H9 (cell line): ENCODE measurements at regions not wholly inside any gene's neighbourhood (a gene's known extent, or its start where the extent isn't known, plus 50 kb on each side); places are given as distances from the start of the nearest gene placed in this dataset.

Experiments used
- DNase-seq: peaks from one replicate; pipeline ENCODE4 v3.0.0-alpha.2; 2017
- H2AFZ ChIP-seq: one replicate; pipeline ENCODE4 v1.6.1; 2013; ENCODE audit warnings: mild to moderate bottlenecking, low read length, control low read depth, moderate library complexity
- H2AK5ac ChIP-seq: 2 replicates; pipeline ENCODE4 v1.6.1; 2013; ENCODE audit warnings: low read length, control low read depth, mixed read lengths; ENCODE audit not compliant: insufficient read length
- H2BK120ac ChIP-seq: one replicate; pipeline ENCODE4 v1.6.1; 2013; ENCODE audit warnings: low read depth, mild to moderate bottlenecking, low read length, control low read depth, inconsistent platforms; ENCODE audit not compliant: poor library complexity, severe bottlenecking
- H2BK12ac ChIP-seq: 2 replicates; pipeline ENCODE4 v1.6.1; 2013; ENCODE audit warnings: low read length, control low read depth, mixed read lengths, low read depth; ENCODE audit not compliant: insufficient read length
- H2BK15ac ChIP-seq: 2 replicates; pipeline ENCODE4 v1.6.1; 2013; ENCODE audit warnings: low read depth, low read length, control low read depth
- H2BK20ac ChIP-seq: one replicate; pipeline ENCODE4 v1.6.1; 2013; ENCODE audit warnings: low read depth, mild to moderate bottlenecking, low read length, control low read depth, inconsistent platforms; ENCODE audit not compliant: poor library complexity, severe bottlenecking
- H2BK5ac ChIP-seq: 2 replicates; pipeline ENCODE4 v1.6.1; 2013; ENCODE audit warnings: low read length, control low read depth, mixed read lengths; ENCODE audit not compliant: insufficient read length
- H3K14ac ChIP-seq: 2 replicates; pipeline ENCODE4 v1.6.1; 2013; ENCODE audit warnings: low read length, control low read depth; ENCODE audit not compliant: insufficient read depth
- H3K18ac ChIP-seq: 2 replicates; pipeline ENCODE4 v1.6.1; 2013; ENCODE audit warnings: low read depth, mild to moderate bottlenecking, mixed read lengths, low read length, control low read depth; ENCODE audit not compliant: insufficient read length
- H3K23ac ChIP-seq: 2 replicates; pipeline ENCODE4 v1.6.1; 2013; ENCODE audit warnings: low read length, control low read depth, mixed read lengths, low read depth; ENCODE audit not compliant: insufficient read length
- H3K23me2 ChIP-seq: 2 replicates; pipeline ENCODE4 v1.6.1; 2013; ENCODE audit warnings: low read depth, mild to moderate bottlenecking, mixed read lengths, low read length, control low read depth; ENCODE audit not compliant: insufficient read length, poor library complexity, severe bottlenecking
- H3K27ac ChIP-seq: 2 replicates; pipeline ENCODE4 v1.5.1; 2013; ENCODE audit warnings: low read length, control low read depth, mixed read lengths, low read depth; ENCODE audit not compliant: insufficient read length
- H3K27me3 ChIP-seq: 2 replicates; pipeline ENCODE4 v1.6.1; 2013; ENCODE audit warnings: low read length, control low read depth, inconsistent platforms; ENCODE audit not compliant: insufficient read depth
- H3K4ac ChIP-seq: 2 replicates; pipeline ENCODE4 v1.6.1; 2013; ENCODE audit warnings: low read depth, mild to moderate bottlenecking, control low read depth, inconsistent platforms, low read length, moderate library complexity
- H3K4me1 ChIP-seq: 2 replicates; pipeline ENCODE4 v1.6.1; 2013; ENCODE audit warnings: low read length, control low read depth, inconsistent platforms; ENCODE audit not compliant: insufficient read depth
- H3K4me2 ChIP-seq: 2 replicates; pipeline ENCODE4 v1.6.1; 2013; ENCODE audit warnings: low read length, control low read depth, mixed read lengths; ENCODE audit not compliant: insufficient read length, insufficient read depth
- H3K56ac ChIP-seq: 2 replicates; pipeline ENCODE4 v1.6.1; 2013; ENCODE audit warnings: low read depth, mild to moderate bottlenecking, mixed read lengths, low read length, control low read depth; ENCODE audit not compliant: insufficient read length
- H3K79me1 ChIP-seq: 2 replicates; pipeline ENCODE4 v1.6.1; 2013; ENCODE audit warnings: low read depth, mild to moderate bottlenecking, moderate library complexity, low read length, control low read depth, inconsistent platforms; ENCODE audit not compliant: insufficient read depth, poor library complexity, severe bottlenecking
- H3K79me2 ChIP-seq: 2 replicates; pipeline ENCODE4 v1.6.1; 2013; ENCODE audit warnings: low read length, control low read depth, inconsistent platforms; ENCODE audit not compliant: insufficient read depth
- H3K9ac ChIP-seq: 2 replicates; pipeline ENCODE4 v1.6.1; 2013; ENCODE audit warnings: low read length, control low read depth, mixed read lengths; ENCODE audit not compliant: insufficient read length; ENCODE audit errors: extremely low read depth
- H3K9me3 ChIP-seq: one replicate; pipeline ENCODE4 v1.6.1; 2013; ENCODE audit warnings: low read depth, low read length, inconsistent platforms; ENCODE audit not compliant: control insufficient read depth
- H3T11ph ChIP-seq: one replicate; pipeline ENCODE4 v1.6.1; 2013; ENCODE audit warnings: mild to moderate bottlenecking, low read length, control low read depth, inconsistent platforms
- H4K20me1 ChIP-seq: one replicate; pipeline ENCODE4 v1.6.1; 2013; ENCODE audit not compliant: control insufficient read depth, insufficient read length, insufficient read depth
- H4K5ac ChIP-seq: 2 replicates; pipeline ENCODE4 v1.6.1; 2013; ENCODE audit warnings: low read depth, mild to moderate bottlenecking, mixed read lengths, low read length, control low read depth; ENCODE audit not compliant: insufficient read length
- H4K8ac ChIP-seq: replicated peaks from 2 replicates; pipeline ENCODE4 v1.6.1; 2013; ENCODE audit warnings: low read length, control low read depth, mixed read lengths, low read depth; ENCODE audit not compliant: insufficient read length
- H4K91ac ChIP-seq: 2 replicates; pipeline ENCODE4 v1.6.1; 2013; ENCODE audit warnings: low read depth, mild to moderate bottlenecking, moderate library complexity, mixed read lengths, low read length, control low read depth; ENCODE audit not compliant: insufficient read length
- H3K27ac Mint-ChIP-seq, 3 experiments: 2 replicates in 2 of 3; 3 replicates in 1 of 3; pipeline ENCODE4 v1.8.0; 2020 to 2021; ENCODE audit warnings: mixed read lengths in 3 of 3, mild to moderate bottlenecking in 1 of 3, moderate library complexity in 1 of 3
- H3K27me3 Mint-ChIP-seq: 2 replicates; pipeline ENCODE4 v1.8.0; 2021; ENCODE audit warnings: low read depth, mild to moderate bottlenecking, moderate library complexity, mixed read lengths
- H3K36me3 Mint-ChIP-seq, 3 experiments: 2 replicates in 2 of 3; 3 replicates in 1 of 3; pipeline ENCODE4 v1.8.0; 2020 to 2021; ENCODE audit warnings: low read depth in 3 of 3, mixed read lengths in 3 of 3; ENCODE audit not compliant: insufficient read depth in 1 of 3
- H3K4me1 Mint-ChIP-seq, 2 experiments: 2 replicates each; pipeline ENCODE4 v1.8.0; 2020; ENCODE audit warnings: mixed read lengths in 2 of 2
- H3K4me3 Mint-ChIP-seq, 2 experiments: 2 replicates in 1 of 2; 3 replicates in 1 of 2; pipeline ENCODE4 v1.8.0; 2020 to 2021; ENCODE audit warnings: mild to moderate bottlenecking in 2 of 2, mixed read lengths in 2 of 2, moderate library complexity in 1 of 2
- H3K9me3 Mint-ChIP-seq, 2 experiments: 2 replicates in 1 of 2; 3 replicates in 1 of 2; pipeline ENCODE4 v1.8.0; 2020; ENCODE audit warnings: mild to moderate bottlenecking in 2 of 2, mixed read lengths in 2 of 2, moderate library complexity in 1 of 2
- CTCF ChIP-seq: fragments of 200-600 bp; sonication (generic); conservative IDR thresholded peaks from 3 replicates; pipeline ENCODE4 v1.8.0; 2021; ENCODE audit warnings: antibody characterized with exemption, mild to moderate bottlenecking
- WGBS: extraction: QIAGEN DNeasy Blood & Tissue Kit; methylation state at CpG from one replicate; pipeline ENCODE4 v1.1.7; 2013; ENCODE audit warnings: missing lambda C conversion rate, low lambda C conversion rate, mixed read lengths; ENCODE audit not compliant: insufficient read length; ENCODE audit errors: extremely low coverage; 5-methylcytosine and 5-hydroxymethylcytosine counted together

GRCh38 chr4:171534391-171534790, 278.8 kb upstream of the GALNTL6 start:
- Histone ChIP-seq H4K5ac (no peak overlapping the region), H3K4me1 (no peaks in the 10 kb centered on the region), H3K56ac (no peak overlapping the region), H3K9ac (no peak overlapping the region), H2BK12ac (no peak overlapping the region), H3K9me3 (no peaks in the 10 kb centered on the region), H3K14ac (no peak overlapping the region), H3T11ph (no peak overlapping the region), H2BK15ac (no peak overlapping the region), H3K23me2 (no peaks in the 10 kb centered on the region), H3K79me2 (no peaks in the 10 kb centered on the region), H4K20me1 (no peaks in the 10 kb centered on the region), H2BK20ac (no peak overlapping the region), H2BK120ac (no peak overlapping the region), H3K23ac (no peak overlapping the region), H3K4ac (no peak overlapping the region), H3K79me1 (no peaks in the 10 kb centered on the region), H3K4me2 (no peak overlapping the region), H3K18ac (no peak overlapping the region), H4K91ac (no peak overlapping the region), H3K27me3 (no peaks in the 10 kb centered on the region), H2AFZ (no peak overlapping the region), H3K27ac (no peak overlapping the region), H2BK5ac (no peak overlapping the region), H2AK5ac (no peak overlapping the region), H4K8ac (no peak overlapping the region)
- no peak for DNase-seq
- H3K4me3 Mint-ChIP-seq: no peak overlapping the region
- peak overlapping the region in 1 of 3 experiments; percentile 58; a peak in 1 of 7 replicates for H3K27ac Mint-ChIP-seq
- TF ChIP-seq CTCF: no peak
- no CpG with 5 or more reads among the region's 1 CpG for WGBS
- H3K9me3 Mint-ChIP-seq: no peaks in the 10 kb centered on the region
- H3K4me1 Mint-ChIP-seq: 0 out of 4 replicates have a peak, but pooled peaks cover 0 to 3% of the 10 kb centered on the region in 2 experiments
- no peaks in the 10 kb centered on the region for H3K36me3 Mint-ChIP-seq
- no peaks in the 10 kb centered on the region for H3K27me3 Mint-ChIP-seq
